ENCODE measurements at regions not wholly inside any gene's neighbourhood (a gene's known extent, or its start where the extent isn't known, plus 50 kb on each side); places are given as distances from the start of the nearest gene placed in this dataset.

GRCh38 chr3:68288085-68288484 is 633.7 kb upstream of the SUCLG2 start:
- no peak overlapping the region for H2AFZ ChIP-seq (ENCODE audit: low read length)
- H3K79me2 ChIP-seq (ENCODE audit: insufficient read depth, low read length), result no peaks in the 10 kb centered on the region
- no peaks in the 10 kb centered on the region for H3K36me3 ChIP-seq (ENCODE audit: insufficient read depth, low read length)
- no peak overlapping the region for H3K4me2 ChIP-seq (ENCODE audit: low read depth, low read length, poor library complexity, severe bottlenecking)
- H3K9ac ChIP-seq (ENCODE audit: low read depth, low read length, poor library complexity, severe bottlenecking), result no peak overlapping the region
- no peaks in the 10 kb centered on the region for H3F3A ChIP-seq (ENCODE audit: low read depth)
- no peaks in the 10 kb centered on the region for H3K9me3 ChIP-seq (ENCODE audit: insufficient read depth, low read depth, low read length)
- H3K9me2 ChIP-seq (replicated peaks; ENCODE audit: low read depth, low read length), result no peaks in the 10 kb centered on the region
- H4K20me1 ChIP-seq (ENCODE audit: insufficient read depth, low read length, poor library complexity, severe bottlenecking), result no peaks in the 10 kb centered on the region
- TF ChIP-seq CTCF (conservative IDR thresholded peaks at IDR 0.05; ENCODE audit: low read length) (no peak), EZH2phosphoT487 (IDR thresholded peaks at IDR 0.05; ENCODE audit: borderline replicate concordance) (no peak)
- no peaks in the 10 kb centered on the region for H3K27me3 ChIP-seq (ENCODE audit: insufficient read depth, low read length, poor library complexity, severe bottlenecking)
- no peaks in the 10 kb centered on the region for H3K4me1 ChIP-seq (ENCODE audit: insufficient read depth, low read length, poor library complexity, severe bottlenecking)
- H3K4me3 ChIP-seq (ENCODE audit: low read length, poor library complexity, severe bottlenecking), result no peak overlapping the region

GRCh38 chr3:68287101-68287500 is 632.7 kb upstream of the SUCLG2 start:
- H3K9me2 ChIP-seq (replicated peaks; ENCODE audit: low read depth, low read length), result no peaks in the 10 kb centered on the region
- H3K9ac ChIP-seq (ENCODE audit: low read depth, low read length, poor library complexity, severe bottlenecking), result no peak overlapping the region
- H3K4me3 ChIP-seq (ENCODE audit: low read length, poor library complexity, severe bottlenecking), result no peak overlapping the region
- H3F3A ChIP-seq (ENCODE audit: low read depth), result no peaks in the 10 kb centered on the region
- H3K9me3 ChIP-seq (ENCODE audit: insufficient read depth, low read depth, low read length), result no peaks in the 10 kb centered on the region
- H3K36me3 ChIP-seq (ENCODE audit: insufficient read depth, low read length), result no peaks in the 10 kb centered on the region
- no peaks in the 10 kb centered on the region for H3K4me1 ChIP-seq (ENCODE audit: insufficient read depth, low read length, poor library complexity, severe bottlenecking)
- no peaks in the 10 kb centered on the region for H4K20me1 ChIP-seq (ENCODE audit: insufficient read depth, low read length, poor library complexity, severe bottlenecking)
- H2AFZ ChIP-seq (ENCODE audit: low read length), result no peak overlapping the region
- H3K27me3 ChIP-seq (ENCODE audit: insufficient read depth, low read length, poor library complexity, severe bottlenecking), result no peaks in the 10 kb centered on the region
- H3K4me2 ChIP-seq (ENCODE audit: low read depth, low read length, poor library complexity, severe bottlenecking), result no peak overlapping the region
- TF ChIP-seq EZH2phosphoT487 (IDR thresholded peaks at IDR 0.05; ENCODE audit: borderline replicate concordance) (no peak), CTCF (conservative IDR thresholded peaks at IDR 0.05; ENCODE audit: low read length) (no peak)
- no peaks in the 10 kb centered on the region for H3K79me2 ChIP-seq (ENCODE audit: insufficient read depth, low read length)

- H3K4me1 ChIP-seq (ENCODE audit: insufficient read depth, low read length, poor library complexity, severe bottlenecking), result no peaks in the 10 kb centered on the region
- no peaks in the 10 kb centered on the region for H3F3A ChIP-seq (ENCODE audit: low read depth)
- TF ChIP-seq EZH2phosphoT487 (IDR thresholded peaks at IDR 0.05; ENCODE audit: borderline replicate concordance) (no peak), CTCF (conservative IDR thresholded peaks at IDR 0.05; ENCODE audit: low read length) (no peak)
- no peak overlapping the region for H3K4me2 ChIP-seq (ENCODE audit: low read depth, low read length, poor library complexity, severe bottlenecking)
- H3K9me3 ChIP-seq (ENCODE audit: insufficient read depth, low read depth, low read length), result no peaks in the 10 kb centered on the region
- H3K4me3 ChIP-seq (ENCODE audit: low read length, poor library complexity, severe bottlenecking), result no peak overlapping the region
- H3K9ac ChIP-seq (ENCODE audit: low read depth, low read length, poor library complexity, severe bottlenecking), result no peak overlapping the region
- no peaks in the 10 kb centered on the region for H3K36me3 ChIP-seq (ENCODE audit: insufficient read depth, low read length)
- no peak overlapping the region for H2AFZ ChIP-seq (ENCODE audit: low read length)
- no peaks in the 10 kb centered on the region for H3K27me3 ChIP-seq (ENCODE audit: insufficient read depth, low read length, poor library complexity, severe bottlenecking)
- H3K79me2 ChIP-seq (ENCODE audit: insufficient read depth, low read length), result no peaks in the 10 kb centered on the region
- H3K9me2 ChIP-seq (replicated peaks; ENCODE audit: low read depth, low read length), result no peaks in the 10 kb centered on the region
- no peaks in the 10 kb centered on the region for H4K20me1 ChIP-seq (ENCODE audit: insufficient read depth, low read length, poor library complexity, severe bottlenecking)
These were observed 619.9 kb upstream of the SUCLG2 start for GRCh38 chr3:68274286-68274685.
